Endothelial cell of umbilical vein (primary cell): ENCODE measurements at regions not wholly inside any gene's neighbourhood (a gene's known extent, or its start where the extent isn't known, plus 50 kb on each side); places are given as distances from the start of the nearest gene placed in this dataset.
"Not testable (repeated sequence)": the region's sequence is repeated elsewhere in the genome, so short reads cannot be mapped to it uniquely, and the experiment has no call there.

ENCODE experiments used
- BruUV-seq: library from RNA; stranded (reverse); fragments of 400-500 nt; replicated peaks from 2 replicates; lab custom pipeline; 2021; lab: Mats Ljungman, UMichigan
- CTCF ChIA-PET: fragments of 300-600, 350-600 bp; sonication (Branson Sonifier 250); formaldehyde crosslinking; loops from one replicate; lab custom pipeline; 2021; ENCODE audit warnings: antibody characterized with exemption, inconsistent platforms; lab: Charles Lee
- POLR2A ChIA-PET: fragments of 300-600, 350-600 bp; sonication (Branson Sonifier 250); formaldehyde crosslinking; loops from one replicate; lab custom pipeline; 2021; ENCODE audit warnings: antibody characterized with exemption, inconsistent platforms; lab: Charles Lee
- DNase-seq: peaks from one replicate; pipeline ENCODE4 v3.0.0-alpha.2; 2011; ENCODE audit warnings: low read depth, low spot score
- FAIRE-seq: peaks from 2 replicates; lab custom pipeline; 2011; peaks lifted over from hg19 to GRCh38; lab: Jason Lieb, UNC
- H2AFZ ChIP-seq: 2 replicates; pipeline ENCODE4 v1.6.0; 2012; ENCODE audit warnings: low read depth, low read length, control low read depth, inconsistent platforms
- H3K27ac ChIP-seq: 2 replicates; pipeline ENCODE4 v1.5.1; 2011; ENCODE audit warnings: low read depth, mild to moderate bottlenecking, control low read depth, low read length, moderate library complexity; ENCODE audit not compliant: insufficient read depth
- H3K27me3 ChIP-seq, 2 experiments: 2 replicates each; pipeline versions ENCODE4 v1.6.0 to v1.6.1; 2011; ENCODE audit warnings: low read length in 2 of 2, mixed read lengths in 1 of 2; ENCODE audit not compliant: control insufficient read depth in 2 of 2, insufficient read depth in 2 of 2
- H3K36me3 ChIP-seq, 2 experiments: 2 replicates in 1 of 2; 3 replicates in 1 of 2; pipeline ENCODE4 v1.5.1; 2011; ENCODE audit warnings: low read length in 2 of 2, mild to moderate bottlenecking in 1 of 2, moderate library complexity in 1 of 2; ENCODE audit not compliant: control insufficient read depth in 2 of 2, insufficient read depth in 2 of 2; ENCODE audit errors: extremely low read depth in 1 of 2
- H3K4me1 ChIP-seq: 3 replicates; pipeline ENCODE4 v1.5.1; 2011; ENCODE audit warnings: mild to moderate bottlenecking, low read length; ENCODE audit not compliant: control insufficient read depth, insufficient read depth; ENCODE audit errors: extremely low read depth
- H3K4me2 ChIP-seq: 2 replicates; pipeline ENCODE4 v1.6.1; 2011; ENCODE audit warnings: low read length, control low read depth, mixed read lengths; ENCODE audit not compliant: insufficient read depth
- H3K4me3 ChIP-seq, 3 experiments: fragments of 200-600 bp in 1 of 3; sonication (generic), shearing (Covaris generic) in 1 of 3; replicated peaks in 1 of 3; 2 replicates each; pipeline ENCODE4 v1.5.1; 2011 to 2016; ENCODE audit warnings: control low read depth in 3 of 3, low read length in 3 of 3, mild to moderate bottlenecking in 2 of 3, inconsistent platforms in 1 of 3, low read depth in 1 of 3, moderate library complexity in 1 of 3; ENCODE audit not compliant: insufficient read depth in 1 of 3
- H3K79me2 ChIP-seq: 2 replicates; pipeline ENCODE4 v1.6.0; 2012; ENCODE audit warnings: low read length, inconsistent platforms; ENCODE audit not compliant: control insufficient read depth, insufficient read depth
- H3K9ac ChIP-seq: replicated peaks from 2 replicates; pipeline ENCODE3; 2011; ENCODE audit warnings: low read length, control low read depth; ENCODE audit not compliant: insufficient read depth; ENCODE audit errors: extremely low read depth
- H3K9me1 ChIP-seq: replicated peaks from 3 replicates; pipeline ENCODE4 v1.6.0; 2011; ENCODE audit warnings: mild to moderate bottlenecking, low read length; ENCODE audit not compliant: control insufficient read depth, insufficient read depth; ENCODE audit errors: extremely low read depth
- H3K9me3 ChIP-seq: replicated peaks from 2 replicates; pipeline ENCODE4 v1.5.1; 2012; ENCODE audit warnings: low read length, inconsistent platforms; ENCODE audit not compliant: control insufficient read depth, insufficient read depth
- H4K20me1 ChIP-seq: replicated peaks from 2 replicates; pipeline ENCODE3; 2011; ENCODE audit warnings: mild to moderate bottlenecking, low read length; ENCODE audit not compliant: control insufficient read depth, insufficient read depth; ENCODE audit errors: extremely low read depth
- EZH2 ChIP-seq: IDR thresholded peaks from 2 replicates; pipeline ENCODE4 v1.6.1; 2012; ENCODE audit warnings: borderline replicate concordance, low read depth, mild to moderate bottlenecking, moderate library complexity, low read length, inconsistent platforms; ENCODE audit not compliant: severe bottlenecking
- FOS ChIP-seq: IDR thresholded peaks from 2 replicates; pipeline ENCODE4 v1.6.1; 2011; ENCODE audit warnings: mild to moderate bottlenecking, low read length, moderate library complexity, borderline replicate concordance; ENCODE audit not compliant: insufficient read depth
- GATA2 ChIP-seq: IDR thresholded peaks from 2 replicates; pipeline ENCODE4 v1.7.0; 2011; ENCODE audit warnings: low read depth, mild to moderate bottlenecking, moderate library complexity, mixed read lengths, low read length; ENCODE audit not compliant: insufficient read length, insufficient read depth
- MAX ChIP-seq: IDR thresholded peaks from 2 replicates; pipeline ENCODE4 v1.6.1; 2011; ENCODE audit not compliant: insufficient read depth, insufficient read length
- MYC ChIP-seq: IDR thresholded peaks from one replicate; pipeline ENCODE4 v1.6.1; 2011; ENCODE audit warnings: mild to moderate bottlenecking, low read depth, low read length
- POLR2A ChIP-seq: IDR thresholded peaks from 2 replicates; pipeline ENCODE4 v1.6.1; 2012; ENCODE audit warnings: low read depth, mild to moderate bottlenecking, control low read depth, low read length
- POLR2AphosphoS5 ChIP-seq: IDR thresholded peaks from 2 replicates; pipeline ENCODE4 v1.6.1; 2012; ENCODE audit warnings: low read depth, mild to moderate bottlenecking, control low read depth, low read length, moderate library complexity; ENCODE audit not compliant: insufficient read depth
- dilution Hi-C: fragments of 300-500 bp; cut with MboI; formaldehyde crosslinking; loops from one replicate; pipeline ENCODE4 v1.15.0; 2019; ENCODE audit warnings: low sequenced_read_pairs; ENCODE audit not compliant: extremely low pct_ligation_motif_present
- intact Hi-C: fragments of 100-400 bp; cut with micrococcal nuclease; formaldehyde crosslinking; loops from one replicate; pipeline ENCODE4 v1.10.0; 2022

GRCh38 chr12:131223791-131224225 is 270.1 kb downstream of the ADGRD1 start:
- no peaks in the 10 kb centered on the region for H3K9me1 ChIP-seq
- no peak overlapping the region for H3K4me2 ChIP-seq
- H3K27me3 ChIP-seq: no peaks in the 10 kb centered on the region
- no peaks in the 10 kb centered on the region for H4K20me1 ChIP-seq
- no peaks in the 10 kb centered on the region for H3K9me3 ChIP-seq
- POLR2A ChIA-PET: no interaction called here
- no peak overlapping the region for H3K27ac ChIP-seq
- CTCF ChIA-PET: no interaction called here
- no TSS peak for BruUV-seq
- dilution Hi-C loops (no loop called here), intact Hi-C loops (no loop called here)
- no peak for TF ChIP-seq MYC
- TF ChIP-seq GATA2: no peak
- TF ChIP-seq FOS: no peak
- TF ChIP-seq EZH2: no peak
- TF ChIP-seq POLR2A: no peak
- no peak for TF ChIP-seq MAX
- no peak for TF ChIP-seq POLR2AphosphoS5
- no peak for DNase-seq
- no peak overlapping the region for H3K4me3 ChIP-seq
- no peaks in the 10 kb centered on the region for H3K4me1 ChIP-seq
- FAIRE-seq: no peak
- no peaks in the 10 kb centered on the region for H3K36me3 ChIP-seq
- H3K9ac ChIP-seq: no peak overlapping the region
- H3K79me2 ChIP-seq: no peaks in the 10 kb centered on the region
- no peak overlapping the region for H2AFZ ChIP-seq

GRCh38 chr12:131224226-131225065 is 270.7 kb downstream of the ADGRD1 start:
- dilution Hi-C loops, FAIRE-seq, POLR2A ChIA-PET: not testable (repeated sequence)

GRCh38 chr12:131225066-131225380 is 271.3 kb downstream of the ADGRD1 start:
- not testable (repeated sequence) for DNase-seq, FAIRE-seq

More at GRCh38 chr12:131224226-131225065, 270.7 kb downstream of the ADGRD1 start:
- H4K20me1 ChIP-seq, H3K4me3 ChIP-seq, intact Hi-C loops, CTCF ChIA-PET, DNase-seq, H3K27ac ChIP-seq, H3K4me1 ChIP-seq, BruUV-seq, H3K27me3 ChIP-seq, H2AFZ ChIP-seq, H3K4me2 ChIP-seq, H3K36me3 ChIP-seq, H3K79me2 ChIP-seq, H3K9ac ChIP-seq, H3K9me3 ChIP-seq, H3K9me1 ChIP-seq: not testable (repeated sequence)

More at GRCh38 chr12:131225066-131225380, 271.3 kb downstream of the ADGRD1 start:
- H3K9ac ChIP-seq, CTCF ChIA-PET, H3K9me3 ChIP-seq, H3K27me3 ChIP-seq, H2AFZ ChIP-seq, intact Hi-C loops, H3K27ac ChIP-seq, BruUV-seq, H3K79me2 ChIP-seq, H4K20me1 ChIP-seq, H3K4me2 ChIP-seq, H3K4me3 ChIP-seq, dilution Hi-C loops, POLR2A ChIA-PET, H3K36me3 ChIP-seq, H3K4me1 ChIP-seq, H3K9me1 ChIP-seq: not testable (repeated sequence)
